SK-N-MC (cell line): ENCODE measurements at regions not wholly inside any gene's neighbourhood (a gene's known extent, or its start where the extent isn't known, plus 50 kb on each side); places are given as distances from the start of the nearest gene placed in this dataset.

Experiments
- EZH2 ChIP-seq: fragments of 200-600 bp; sonication (generic); IDR thresholded peaks from one replicate; pipeline ENCODE4 v1.6.1; 2017; ENCODE audit warnings: antibody characterized with exemption
- FOXP2 ChIP-seq: optimal IDR thresholded peaks from 2 replicates; pipeline ENCODE3; 2011; ENCODE audit warnings: mild to moderate bottlenecking, moderate library complexity; ENCODE audit not compliant: insufficient read depth; ENCODE audit errors: extremely low read length, control extremely low read depth
- POLR2AphosphoS5 ChIP-seq: IDR thresholded peaks from 2 replicates; pipeline ENCODE4 v1.6.1; 2012; ENCODE audit warnings: mild to moderate bottlenecking, low read depth, low read length, borderline replicate concordance

DNA sequence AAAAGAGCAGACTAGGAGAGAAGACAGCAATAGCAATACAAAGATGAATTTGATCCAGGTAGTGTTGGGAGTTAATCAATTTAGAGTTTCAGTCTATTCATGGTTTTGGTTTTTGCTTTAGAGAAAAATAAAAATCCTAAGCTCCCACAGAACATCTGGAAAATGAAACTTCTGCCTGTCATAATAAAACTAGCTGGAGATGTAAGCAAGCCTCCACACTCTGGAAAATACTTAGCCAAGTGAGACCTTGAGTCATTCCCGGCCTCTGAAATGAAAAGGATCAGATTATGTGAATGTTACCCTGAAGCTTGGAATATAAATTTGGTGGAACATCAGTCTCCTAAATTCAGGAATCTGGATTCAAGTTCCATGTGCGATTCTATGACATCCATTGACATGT, 485.6 kb upstream of the SPRED2 start:
- no peak for TF ChIP-seq EZH2
- TF ChIP-seq POLR2AphosphoS5: no peak
- TF ChIP-seq FOXP2: no peak
